Uterus (tissue), 3 donors: ENCODE measurements at regions not wholly inside any gene's neighbourhood (a gene's known extent, or its start where the extent isn't known, plus 50 kb on each side); places are given as distances from the start of the nearest gene placed in this dataset.

ENCODE experiments used
- DNase-seq, 2 donors: peaks; one replicate each; pipeline ENCODE4 v3.0.0-alpha.2; 2019 to 2020
- H3K27ac ChIP-seq, 2 donors: fragments of 200-600 bp; sonication (generic); 1 replicate in 1 of 2; 2 replicates in 1 of 2; pipeline ENCODE4 v1.5.1; 2016 to 2018
- H3K27me3 ChIP-seq, 2 donors: fragments of 200-600 bp; sonication (generic); one replicate each; pipeline ENCODE4 v1.5.1; 2018 to 2019; ENCODE audit warnings: control low read depth in 1 of 2
- H3K36me3 ChIP-seq, 2 donors: fragments of 200-600 bp; sonication (generic); one replicate each; pipeline ENCODE4 v1.5.1; 2019; ENCODE audit warnings: control low read depth in 1 of 2
- H3K4me1 ChIP-seq, 2 donors: fragments of 200-600 bp; sonication (generic); one replicate each; pipeline ENCODE4 v1.5.1; 2018 to 2019; ENCODE audit warnings: control low read depth in 1 of 2
- H3K4me3 ChIP-seq, 2 donors: fragments of 200-600 bp; sonication (generic); 1 replicate in 1 of 2; 2 replicates in 1 of 2; pipeline ENCODE4 v1.5.1; 2018 to 2019; ENCODE audit warnings: mild to moderate bottlenecking in 1 of 2
- H3K9me3 ChIP-seq, 2 donors: fragments of 200-600 bp; sonication (generic); one replicate each; pipeline ENCODE4 v1.5.1; 2019; ENCODE audit warnings: control low read depth in 1 of 2
- CTCF ChIP-seq, 4 experiments: fragments of 200-600 bp in 2 of 4; fragments of 450-650 bp in 2 of 4; sonication (generic) in 2 of 4; IDR thresholded peaks; one replicate each; pipeline ENCODE4 v1.5.1; 2016 to 2019; ENCODE audit warnings: antibody characterized with exemption in 4 of 4, mild to moderate bottlenecking in 2 of 4, moderate library complexity in 1 of 4
- POLR2A ChIP-seq, 2 donors: fragments of 450-650 bp; IDR thresholded peaks; one replicate each; pipeline ENCODE4 v1.6.1; 2016; ENCODE audit warnings: antibody characterized with exemption in 2 of 2, mild to moderate bottlenecking in 1 of 2, moderate library complexity in 1 of 2
- intact Hi-C: fragments of 100-400 bp; cut with DNase I; formaldehyde crosslinking; loops from one replicate; pipeline ENCODE4 v1.15.1; 2023; ENCODE audit warnings: low total_unique reads
- donor health status: DM: yes; HTN: yes; CAD: no.

DNA sequence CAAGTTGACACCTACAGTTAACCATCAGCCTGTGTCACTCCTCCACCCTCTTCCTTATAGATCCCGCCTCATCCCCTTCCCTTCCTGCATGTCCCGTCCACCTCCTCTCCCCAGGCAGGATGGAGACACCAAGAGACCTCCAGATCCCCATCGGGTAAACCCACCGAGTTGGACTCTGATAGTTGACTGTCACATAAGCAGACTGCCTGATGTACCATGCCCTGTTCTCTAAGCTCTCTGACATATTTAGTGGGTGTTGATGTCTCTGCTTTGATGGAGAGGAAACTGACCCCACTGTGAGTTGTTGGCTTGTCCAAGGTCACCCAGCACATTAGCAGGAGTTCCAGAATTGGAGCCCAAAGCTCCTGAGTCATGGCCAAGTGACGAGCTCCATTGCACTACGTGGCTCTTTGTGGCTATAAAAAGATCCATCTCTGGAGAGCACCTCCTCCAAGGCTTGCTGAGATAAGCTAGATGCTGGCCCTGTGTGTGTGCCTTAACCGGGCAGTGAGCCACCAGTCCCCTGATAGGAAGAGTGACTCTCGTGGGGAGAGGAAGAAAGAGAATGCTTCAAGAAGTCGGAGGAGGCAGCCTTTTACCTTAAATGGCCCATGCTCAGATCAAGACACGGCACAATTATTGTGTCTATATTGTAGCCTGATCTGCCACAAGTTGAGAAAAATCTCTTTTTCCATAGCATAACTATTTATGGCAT is 236.0 kb upstream of the ECI2 start:
- intact Hi-C loops = no loop called here
- H3K4me1 ChIP-seq = no peaks in the 10 kb centered on the region
- no peak overlapping the region for H3K27ac ChIP-seq
- no peak overlapping the region for H3K4me3 ChIP-seq
- DNase-seq = no peak
- H3K9me3 ChIP-seq = no peaks in the 10 kb centered on the region
- H3K27me3 ChIP-seq = no peaks in the 10 kb centered on the region
- H3K36me3 ChIP-seq = no peaks in the 10 kb centered on the region
- TF ChIP-seq POLR2A (IDR thresholded peaks at IDR 0.05) (no peak), CTCF (IDR thresholded peaks at IDR 0.05) (no peak)

DNA sequence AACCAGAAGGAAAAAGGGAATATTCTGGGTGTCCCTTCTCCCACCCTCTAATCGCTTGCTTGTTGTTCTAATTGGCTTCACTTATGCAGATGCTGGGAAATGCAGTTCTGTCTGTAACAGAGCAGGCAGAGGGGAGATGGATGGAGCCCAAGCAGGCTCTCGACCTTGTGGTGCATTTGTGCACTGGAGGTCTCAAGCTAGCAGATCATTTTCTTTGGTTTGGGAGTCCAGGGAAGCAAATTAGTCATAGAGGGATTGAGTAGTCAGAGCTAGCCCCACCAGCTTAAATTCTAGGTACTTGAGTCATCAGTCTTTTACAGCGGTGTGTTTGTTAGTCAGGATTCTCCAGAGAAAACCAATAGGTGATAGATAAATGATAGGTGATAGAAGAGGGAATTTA is 234.7 kb upstream of the ECI2 start:
- Histone ChIP-seq H3K36me3 (no peaks in the 10 kb centered on the region), H3K27ac (no peak overlapping the region), H3K4me1 (no peaks in the 10 kb centered on the region), H3K9me3 (no peaks in the 10 kb centered on the region), H3K4me3 (no peak overlapping the region), H3K27me3 (no peaks in the 10 kb centered on the region)
- TF ChIP-seq CTCF (IDR thresholded peaks at IDR 0.05) (no peak), POLR2A (IDR thresholded peaks at IDR 0.05) (no peak)
- no peak for DNase-seq
- intact Hi-C loops = no loop called here

- H3K4me3 ChIP-seq = no peak overlapping the region
- no peaks in the 10 kb centered on the region for H3K27me3 ChIP-seq
- no peak for DNase-seq
- intact Hi-C loops = no loop called here
- H3K4me1 ChIP-seq = no peaks in the 10 kb centered on the region
- no peaks in the 10 kb centered on the region for H3K9me3 ChIP-seq
- TF ChIP-seq POLR2A (IDR thresholded peaks at IDR 0.05) (no peak), CTCF (IDR thresholded peaks at IDR 0.05) (no peak)
- no peaks in the 10 kb centered on the region for H3K36me3 ChIP-seq
- H3K27ac ChIP-seq = no peak overlapping the region
Measured at GRCh38 chr6:4369616-4370015, 234.2 kb upstream of the ECI2 start.

DNA sequence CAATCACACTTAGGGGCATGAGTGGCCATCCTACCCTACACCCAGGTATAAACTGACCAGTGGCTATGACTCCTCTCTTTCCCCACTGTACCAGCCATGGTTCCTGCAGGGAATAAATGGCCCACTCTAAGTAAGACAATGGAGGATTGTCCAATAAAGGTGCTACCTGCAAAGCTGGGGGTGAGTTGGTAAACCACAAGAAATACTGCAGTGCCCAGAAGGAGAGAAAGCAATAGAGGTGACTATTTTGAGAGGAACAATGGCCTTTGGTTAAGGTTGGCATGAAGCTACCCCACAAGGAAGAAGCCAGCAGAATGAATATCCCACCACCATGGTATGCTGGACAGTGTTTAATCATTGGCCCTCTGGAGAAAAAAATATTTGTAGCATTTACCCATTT is 233.3 kb upstream of the ECI2 start:
- DNase-seq = no peak
- no peaks in the 10 kb centered on the region for H3K4me1 ChIP-seq

DNA sequence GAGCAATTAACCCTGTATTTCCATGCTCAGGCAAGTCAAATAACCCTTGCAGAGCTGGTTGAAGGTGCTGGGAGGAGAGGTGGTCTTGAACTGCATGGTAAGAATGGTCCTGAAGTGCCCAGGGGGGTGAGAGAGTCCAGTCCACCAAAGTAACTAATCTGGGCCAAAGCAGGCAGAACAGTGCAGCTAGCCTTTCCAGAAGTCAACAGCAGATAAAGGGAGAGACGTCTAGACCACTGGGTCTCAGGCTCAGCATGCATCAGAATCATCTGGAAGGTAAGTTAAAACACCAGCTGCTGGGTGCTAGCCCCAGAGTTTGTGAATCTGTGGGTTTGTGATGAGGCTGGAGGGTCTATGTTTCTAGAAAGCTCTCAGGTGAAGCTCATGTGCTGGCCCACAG is 232.3 kb upstream of the ECI2 start:
- no peaks in the 10 kb centered on the region for H3K36me3 ChIP-seq
- intact Hi-C loops = no loop called here
- DNase-seq = no peak
- TF ChIP-seq POLR2A (IDR thresholded peaks at IDR 0.05) (no peak), CTCF (IDR thresholded peaks at IDR 0.05) (no peak)
- H3K4me1 ChIP-seq = no peaks in the 10 kb centered on the region
- no peak overlapping the region for H3K4me3 ChIP-seq
- H3K27me3 ChIP-seq = no peaks in the 10 kb centered on the region
- no peaks in the 10 kb centered on the region for H3K9me3 ChIP-seq
- no peak overlapping the region for H3K27ac ChIP-seq

More for the DNA sequence above, 233.3 kb upstream of the ECI2 start:
- H3K27ac ChIP-seq = no peak overlapping the region
- H3K4me3 ChIP-seq = no peak overlapping the region
- no peaks in the 10 kb centered on the region for H3K36me3 ChIP-seq
- H3K9me3 ChIP-seq = no peaks in the 10 kb centered on the region
- H3K27me3 ChIP-seq = no peaks in the 10 kb centered on the region
- intact Hi-C loops = no loop called here
- no peak for TF ChIP-seq CTCF (IDR thresholded peaks at IDR 0.05)
- no peak for TF ChIP-seq POLR2A (IDR thresholded peaks at IDR 0.05)
